HCT116 (cell line): ENCODE measurements at regions not wholly inside any gene's neighbourhood (a gene's known extent, or its start where the extent isn't known, plus 50 kb on each side); places are given as distances from the start of the nearest gene placed in this dataset.

ENCODE experiments used
- ATAC-seq: fragments of 200-7000 bp; cut with Tn5 transposase; 2 replicates; pipeline ENCODE4 v1.9.1; 2020; ENCODE audit warnings: mild to moderate bottlenecking, moderate library complexity
- BruUV-seq: library from RNA; stranded (reverse); fragments of 400-500 nt; replicated peaks from 2 replicates; lab custom pipeline; 2021; lab: Mats Ljungman, UMichigan
- CTCF ChIA-PET: fragments of 300-600 bp; sonication (Branson Sonifier 250); formaldehyde crosslinking; loops from one replicate; lab custom pipeline; 2021; ENCODE audit warnings: antibody characterized with exemption; lab: Charles Lee
- POLR2A ChIA-PET: fragments of 300-600, 350-600 bp; sonication (Branson Sonifier 250); formaldehyde crosslinking; loops from one replicate; lab custom pipeline; 2021; ENCODE audit warnings: antibody characterized with exemption; lab: Charles Lee
- RAD21 ChIA-PET, 2 experiments: fragments of 300-600 bp; sonication (Branson Sonifier 250); formaldehyde crosslinking; loops; one replicate each; lab custom pipeline; 2023; ENCODE audit warnings: low total read pairs in 2 of 2; ENCODE audit not compliant: uncharacterized antibody in 2 of 2, unreplicated experiment in 2 of 2, low non-redundant PET in 1 of 2; lab: Charles Lee
- DNase-seq: peaks from one replicate; pipeline ENCODE4 v3.0.0-alpha.2; 2010; ENCODE audit warnings: low read depth, low spot score
- H2AFZ ChIP-seq: fragments of 200-600 bp; shearing (Covaris generic), sonication (generic); 2 replicates; pipeline ENCODE4 v1.6.1; 2017; ENCODE audit warnings: low read depth, mixed run types, mixed read lengths, antibody characterized with exemption, low read length; ENCODE audit not compliant: poor library complexity, severe bottlenecking
- H3K27ac ChIP-seq: 2 replicates; pipeline ENCODE4 v1.5.1; 2012; ENCODE audit warnings: low read depth, low read length
- H3K27me3 ChIP-seq: fragments of 200-600 bp; sonication (generic); 2 replicates; pipeline ENCODE4 v1.6.1; 2016; ENCODE audit warnings: mixed run types, low read length, mixed read lengths; ENCODE audit not compliant: insufficient read depth
- H3K36me3 ChIP-seq, 2 experiments: fragments of 200-500 bp in 1 of 2; fragments of 200-600 bp in 1 of 2; sonication (Bioruptor generic) in 1 of 2; sonication (generic) in 1 of 2; 2 replicates each; pipeline versions ENCODE4 v1.5.1 to v1.6.1; 2014 to 2016; ENCODE audit warnings: low read length in 2 of 2, inconsistent platforms in 1 of 2, mixed read lengths in 1 of 2, mixed run types in 1 of 2; ENCODE audit not compliant: insufficient read depth in 2 of 2, control insufficient read depth in 1 of 2
- H3K4me1 ChIP-seq, 2 experiments: fragments of 200-600 bp in 1 of 2; sonication (generic) in 1 of 2; 2 replicates each; pipeline versions ENCODE4 v1.5.1 to v1.6.1; 2012 to 2017; ENCODE audit warnings: low read length in 2 of 2, inconsistent platforms in 1 of 2, mild to moderate bottlenecking in 1 of 2, mixed read lengths in 1 of 2, mixed run types in 1 of 2, moderate library complexity in 1 of 2; ENCODE audit not compliant: insufficient read depth in 2 of 2, control insufficient read depth in 1 of 2
- H3K4me2 ChIP-seq: fragments of 200-600 bp; sonication (generic); 2 replicates; pipeline ENCODE4 v1.6.1; 2017; ENCODE audit warnings: mixed run types, low read length, mixed read lengths
- H3K4me3 ChIP-seq, 2 experiments: fragments of 200-600 bp in 1 of 2; sonication (generic) in 1 of 2; replicated peaks in 1 of 2; 2 replicates each; pipeline ENCODE4 v1.5.1; 2011 to 2016; ENCODE audit warnings: low read length in 2 of 2, control low read depth in 1 of 2, low read depth in 1 of 2, mild to moderate bottlenecking in 1 of 2, mixed read lengths in 1 of 2, mixed run types in 1 of 2
- H3K79me2 ChIP-seq: fragments of 200-600 bp; sonication (generic); 2 replicates; pipeline ENCODE4 v1.6.1; 2017; ENCODE audit warnings: mild to moderate bottlenecking, mixed run types, low read length, moderate library complexity, mixed read lengths; ENCODE audit not compliant: insufficient read depth
- H3K9ac ChIP-seq: fragments of 200-600 bp; sonication (generic); 2 replicates; pipeline ENCODE4 v1.6.1; 2016; ENCODE audit warnings: low read length, mixed read lengths
- H3K9me2 ChIP-seq: fragments of 200-600 bp; sonication (generic), shearing (Covaris generic); 2 replicates; pipeline ENCODE4 v1.6.1; 2017; ENCODE audit warnings: mixed run types, mild to moderate bottlenecking, moderate library complexity; ENCODE audit not compliant: insufficient read depth
- H3K9me3 ChIP-seq, 2 experiments: fragments of 200-500 bp in 1 of 2; fragments of 200-600 bp in 1 of 2; sonication (Bioruptor generic) in 1 of 2; sonication (generic) in 1 of 2; 2 replicates each; pipeline ENCODE4 v1.6.1; 2014 to 2017; ENCODE audit warnings: low read length in 2 of 2, mixed read lengths in 2 of 2, inconsistent platforms in 1 of 2, low read depth in 1 of 2, mild to moderate bottlenecking in 1 of 2, mixed run types in 1 of 2, moderate library complexity in 1 of 2; ENCODE audit not compliant: control insufficient read depth in 1 of 2, insufficient read depth in 1 of 2
- H4K20me1 ChIP-seq: fragments of 200-600 bp; sonication (generic), shearing (Covaris generic); 2 replicates; pipeline ENCODE4 v1.6.1; 2017; ENCODE audit warnings: mixed run types, mild to moderate bottlenecking, moderate library complexity; ENCODE audit not compliant: insufficient read depth
- CBX3 ChIP-seq: IDR thresholded peaks from 2 replicates; pipeline ENCODE4 v1.6.1; 2012; ENCODE audit warnings: low read depth
- CEBPB ChIP-seq: IDR thresholded peaks from 2 replicates; pipeline ENCODE4 v1.6.1; 2012; ENCODE audit warnings: low read depth
- EGR1 ChIP-seq: IDR thresholded peaks from 2 replicates; pipeline ENCODE4 v1.6.1; 2012; ENCODE audit warnings: low read depth
- ELF1 ChIP-seq: IDR thresholded peaks from 2 replicates; pipeline ENCODE4 v1.6.1; 2012; ENCODE audit warnings: low read depth, borderline replicate concordance
- EZH2 ChIP-seq: fragments of 200-600 bp; sonication (generic); IDR thresholded peaks from 2 replicates; pipeline ENCODE4 v1.6.1; 2017; ENCODE audit warnings: antibody characterized with exemption, mixed run types
- EZH2phosphoT487 ChIP-seq: fragments of 200-600 bp; IDR thresholded peaks from 2 replicates; pipeline ENCODE4 v1.6.1; 2018; ENCODE audit warnings: antibody characterized with exemption, borderline replicate concordance
- JUND ChIP-seq: IDR thresholded peaks from 2 replicates; pipeline ENCODE4 v1.6.1; 2012
- POLR2AphosphoS5 ChIP-seq: IDR thresholded peaks from 2 replicates; pipeline ENCODE4 v1.6.1; 2011; ENCODE audit warnings: mild to moderate bottlenecking, low read depth, low read length, moderate library complexity
- RAD21 ChIP-seq: IDR thresholded peaks from 2 replicates; pipeline ENCODE4 v1.6.1; 2012; ENCODE audit warnings: low read depth, mild to moderate bottlenecking
- SIN3A ChIP-seq: IDR thresholded peaks from 2 replicates; pipeline ENCODE4 v1.6.1; 2012; ENCODE audit warnings: low read depth
- SRF ChIP-seq: IDR thresholded peaks from 2 replicates; pipeline ENCODE4 v1.6.1; 2012; ENCODE audit warnings: low read depth
- TCF7L2 ChIP-seq: IDR thresholded peaks from 2 replicates; pipeline ENCODE4 v1.7.0; 2011; ENCODE audit warnings: borderline replicate concordance, inconsistent platforms; ENCODE audit not compliant: insufficient read depth, insufficient read length; ENCODE audit errors: extremely low read depth
- YY1 ChIP-seq: IDR thresholded peaks from 2 replicates; pipeline ENCODE4 v1.6.1; 2011; ENCODE audit warnings: low read length, low read depth, moderate library complexity, mild to moderate bottlenecking; ENCODE audit not compliant: insufficient replicate concordance; ENCODE audit errors: extremely low read depth
- ZFX ChIP-seq: fragments of 450-650 bp; IDR thresholded peaks from 2 replicates; pipeline ENCODE4 v1.6.1; 2017
- ZNF274 ChIP-seq: fragments of 200-500 bp; sonication (Bioruptor generic); IDR thresholded peaks from 2 replicates; pipeline ENCODE4 v1.6.1; 2014; ENCODE audit warnings: mild to moderate bottlenecking, low read depth, low read length, inconsistent platforms
- intact Hi-C: fragments of 100-400 bp; cut with micrococcal nuclease; formaldehyde crosslinking; loops from 2 replicates; pipeline ENCODE4 v1.10.0; 2022
- TF ChIP-seq, protein P1 (sequence below): IDR thresholded peaks from 2 replicates; pipeline ENCODE4 v1.6.1; 2011; ENCODE audit warnings: mild to moderate bottlenecking, low read length, moderate library complexity; ENCODE audit not compliant: insufficient replicate concordance; ENCODE audit errors: extremely low read depth
- TF ChIP-seq, protein P2 (sequence below), 3 experiments: fragments of 200-600 bp in 1 of 3; sonication (generic) in 1 of 3; IDR thresholded peaks in 2 of 3; conservative IDR thresholded peaks in 1 of 3; 2 replicates each; pipeline ENCODE4 v1.5.1; 2012 to 2017; ENCODE audit warnings: low read depth in 2 of 3, low read length in 2 of 3, antibody characterized with exemption in 1 of 3, borderline replicate concordance in 1 of 3, control low read depth in 1 of 3, mild to moderate bottlenecking in 1 of 3, mixed read lengths in 1 of 3, mixed run types in 1 of 3, moderate library complexity in 1 of 3; ENCODE audit not compliant: insufficient read depth in 1 of 3
- TF ChIP-seq, protein P3 (sequence below): IDR thresholded peaks from 2 replicates; pipeline ENCODE4 v1.6.1; 2012
- TF ChIP-seq, protein P4 (sequence below): IDR thresholded peaks from 2 replicates; pipeline ENCODE4 v1.6.1; 2012
- TF ChIP-seq, protein P5 (sequence below): IDR thresholded peaks from 2 replicates; pipeline ENCODE4 v1.6.1; 2012; ENCODE audit warnings: low read depth

DNA sequence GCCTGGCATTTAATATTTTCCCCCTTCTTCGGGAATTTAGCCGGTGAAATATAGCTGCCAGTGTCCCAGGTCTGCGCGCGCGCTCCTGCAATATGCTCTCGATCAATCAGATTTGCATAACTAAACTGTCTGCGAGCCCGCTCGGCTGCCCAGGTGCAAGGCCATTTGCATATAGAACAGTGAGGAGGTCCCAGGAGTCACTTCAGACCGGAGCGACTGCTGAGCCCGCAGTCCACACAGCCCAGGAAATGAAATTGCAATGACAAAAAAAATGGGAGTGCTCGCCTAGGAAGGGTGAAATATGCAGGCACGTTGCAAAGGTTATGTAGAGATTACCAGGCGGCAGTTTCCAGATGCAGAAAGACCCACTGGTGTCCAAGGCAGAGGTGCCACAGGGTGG is 228.5 kb downstream of the VRK1 start:
- Histone ChIP-seq H2AFZ (no peak overlapping the region), H3K27me3 (no peaks in the 10 kb centered on the region), H3K36me3 (no peaks in the 10 kb centered on the region), H3K4me3 (no peak overlapping the region), H3K9me3 (no peaks in the 10 kb centered on the region), H3K27ac (no peak overlapping the region), H3K9ac (no peak overlapping the region), H3K79me2 (no peaks in the 10 kb centered on the region), H4K20me1 (no peaks in the 10 kb centered on the region), H3K9me2 (no peaks in the 10 kb centered on the region), H3K4me2 (no peak overlapping the region)
- no TSS peak for BruUV-seq
- RAD21 ChIA-PET, result no interaction called here
- intact Hi-C loops, result no loop called here
- DNase-seq, result no peak
- TF ChIP-seq SIN3A (no peak), ELF1 (no peak), TCF7L2 (no peak), RAD21 (no peak), ZFX (no peak), CBX3 (no peak), POLR2AphosphoS5 (no peak), EZH2phosphoT487 (no peak), JUND (no peak), ZNF274 (no peak), EGR1 (no peak), EZH2 (no peak), CEBPB (no peak), YY1 (no peak), SRF (no peak)
- TF ChIP-seq, protein P1, sequence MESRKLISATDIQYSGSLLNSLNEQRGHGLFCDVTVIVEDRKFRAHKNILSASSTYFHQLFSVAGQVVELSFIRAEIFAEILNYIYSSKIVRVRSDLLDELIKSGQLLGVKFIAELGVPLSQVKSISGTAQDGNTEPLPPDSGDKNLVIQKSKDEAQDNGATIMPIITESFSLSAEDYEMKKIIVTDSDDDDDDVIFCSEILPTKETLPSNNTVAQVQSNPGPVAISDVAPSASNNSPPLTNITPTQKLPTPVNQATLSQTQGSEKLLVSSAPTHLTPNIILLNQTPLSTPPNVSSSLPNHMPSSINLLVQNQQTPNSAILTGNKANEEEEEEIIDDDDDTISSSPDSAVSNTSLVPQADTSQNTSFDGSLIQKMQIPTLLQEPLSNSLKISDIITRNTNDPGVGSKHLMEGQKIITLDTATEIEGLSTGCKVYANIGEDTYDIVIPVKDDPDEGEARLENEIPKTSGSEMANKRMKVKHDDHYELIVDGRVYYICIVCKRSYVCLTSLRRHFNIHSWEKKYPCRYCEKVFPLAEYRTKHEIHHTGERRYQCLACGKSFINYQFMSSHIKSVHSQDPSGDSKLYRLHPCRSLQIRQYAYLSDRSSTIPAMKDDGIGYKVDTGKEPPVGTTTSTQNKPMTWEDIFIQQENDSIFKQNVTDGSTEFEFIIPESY, result no peak
- TF ChIP-seq, protein P2, sequence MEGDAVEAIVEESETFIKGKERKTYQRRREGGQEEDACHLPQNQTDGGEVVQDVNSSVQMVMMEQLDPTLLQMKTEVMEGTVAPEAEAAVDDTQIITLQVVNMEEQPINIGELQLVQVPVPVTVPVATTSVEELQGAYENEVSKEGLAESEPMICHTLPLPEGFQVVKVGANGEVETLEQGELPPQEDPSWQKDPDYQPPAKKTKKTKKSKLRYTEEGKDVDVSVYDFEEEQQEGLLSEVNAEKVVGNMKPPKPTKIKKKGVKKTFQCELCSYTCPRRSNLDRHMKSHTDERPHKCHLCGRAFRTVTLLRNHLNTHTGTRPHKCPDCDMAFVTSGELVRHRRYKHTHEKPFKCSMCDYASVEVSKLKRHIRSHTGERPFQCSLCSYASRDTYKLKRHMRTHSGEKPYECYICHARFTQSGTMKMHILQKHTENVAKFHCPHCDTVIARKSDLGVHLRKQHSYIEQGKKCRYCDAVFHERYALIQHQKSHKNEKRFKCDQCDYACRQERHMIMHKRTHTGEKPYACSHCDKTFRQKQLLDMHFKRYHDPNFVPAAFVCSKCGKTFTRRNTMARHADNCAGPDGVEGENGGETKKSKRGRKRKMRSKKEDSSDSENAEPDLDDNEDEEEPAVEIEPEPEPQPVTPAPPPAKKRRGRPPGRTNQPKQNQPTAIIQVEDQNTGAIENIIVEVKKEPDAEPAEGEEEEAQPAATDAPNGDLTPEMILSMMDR (IDR thresholded peaks at IDR 0.05 in 2 of 3, conservative IDR thresholded peaks at IDR 0.05 in 1 of 3; ENCODE audit: borderline replicate concordance in 1 of 3, insufficient read depth in 1 of 3, low read depth in 2 of 3, low read length in 2 of 3), result no peak
- TF ChIP-seq, protein P3, sequence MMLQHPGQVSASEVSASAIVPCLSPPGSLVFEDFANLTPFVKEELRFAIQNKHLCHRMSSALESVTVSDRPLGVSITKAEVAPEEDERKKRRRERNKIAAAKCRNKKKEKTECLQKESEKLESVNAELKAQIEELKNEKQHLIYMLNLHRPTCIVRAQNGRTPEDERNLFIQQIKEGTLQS, result no peak
- TF ChIP-seq, protein P4, sequence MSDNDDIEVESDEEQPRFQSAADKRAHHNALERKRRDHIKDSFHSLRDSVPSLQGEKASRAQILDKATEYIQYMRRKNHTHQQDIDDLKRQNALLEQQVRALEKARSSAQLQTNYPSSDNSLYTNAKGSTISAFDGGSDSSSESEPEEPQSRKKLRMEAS, result no peak
- TF ChIP-seq, protein P5, sequence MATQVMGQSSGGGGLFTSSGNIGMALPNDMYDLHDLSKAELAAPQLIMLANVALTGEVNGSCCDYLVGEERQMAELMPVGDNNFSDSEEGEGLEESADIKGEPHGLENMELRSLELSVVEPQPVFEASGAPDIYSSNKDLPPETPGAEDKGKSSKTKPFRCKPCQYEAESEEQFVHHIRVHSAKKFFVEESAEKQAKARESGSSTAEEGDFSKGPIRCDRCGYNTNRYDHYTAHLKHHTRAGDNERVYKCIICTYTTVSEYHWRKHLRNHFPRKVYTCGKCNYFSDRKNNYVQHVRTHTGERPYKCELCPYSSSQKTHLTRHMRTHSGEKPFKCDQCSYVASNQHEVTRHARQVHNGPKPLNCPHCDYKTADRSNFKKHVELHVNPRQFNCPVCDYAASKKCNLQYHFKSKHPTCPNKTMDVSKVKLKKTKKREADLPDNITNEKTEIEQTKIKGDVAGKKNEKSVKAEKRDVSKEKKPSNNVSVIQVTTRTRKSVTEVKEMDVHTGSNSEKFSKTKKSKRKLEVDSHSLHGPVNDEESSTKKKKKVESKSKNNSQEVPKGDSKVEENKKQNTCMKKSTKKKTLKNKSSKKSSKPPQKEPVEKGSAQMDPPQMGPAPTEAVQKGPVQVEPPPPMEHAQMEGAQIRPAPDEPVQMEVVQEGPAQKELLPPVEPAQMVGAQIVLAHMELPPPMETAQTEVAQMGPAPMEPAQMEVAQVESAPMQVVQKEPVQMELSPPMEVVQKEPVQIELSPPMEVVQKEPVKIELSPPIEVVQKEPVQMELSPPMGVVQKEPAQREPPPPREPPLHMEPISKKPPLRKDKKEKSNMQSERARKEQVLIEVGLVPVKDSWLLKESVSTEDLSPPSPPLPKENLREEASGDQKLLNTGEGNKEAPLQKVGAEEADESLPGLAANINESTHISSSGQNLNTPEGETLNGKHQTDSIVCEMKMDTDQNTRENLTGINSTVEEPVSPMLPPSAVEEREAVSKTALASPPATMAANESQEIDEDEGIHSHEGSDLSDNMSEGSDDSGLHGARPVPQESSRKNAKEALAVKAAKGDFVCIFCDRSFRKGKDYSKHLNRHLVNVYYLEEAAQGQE, result no peak
- TF ChIP-seq, all 23 proteins: peak for 0
- CTCF ChIA-PET, result no interaction called here
- H3K4me1 ChIP-seq, result no peaks in the 10 kb centered on the region
- POLR2A ChIA-PET, result no interaction called here
- no peak for ATAC-seq
